ENCODE measurements at regions not wholly inside any gene's neighbourhood (a gene's known extent, or its start where the extent isn't known, plus 50 kb on each side); places are given as distances from the start of the nearest gene placed in this dataset.
"Not testable (repeated sequence)": the region's sequence is repeated elsewhere in the genome, so short reads cannot be mapped to it uniquely, and the experiment has no call there.

GRCh38 chr21:15454931-15455330 lies 274.9 kb upstream of the USP25 start:
- not testable (repeated sequence) for TF ChIP-seq POLR2A (IDR thresholded peaks at IDR 0.05; ENCODE audit: low read length); GATA1 (IDR thresholded peaks at IDR 0.05; ENCODE audit: low read depth, low read length)

Data from erythroblast (primary cell).